Left hindlimb (tissue), 1 donor: ENCODE measurements at regions not wholly inside any gene's neighbourhood (a gene's known extent, or its start where the extent isn't known, plus 50 kb on each side); places are given as distances from the start of the nearest gene placed in this dataset.
"Not testable (repeated sequence)": the region's sequence is repeated elsewhere in the genome, so short reads cannot be mapped to it uniquely, and the experiment has no call there.

Source experiments
- DNase-seq: peaks from one replicate; pipeline ENCODE4 v3.0.0-alpha.2; 2018

- DNase-seq: no peak
Observed at GRCh38 chr1:112855152-112855828, 100.7 kb downstream of the SLC16A1 start.

GRCh38 chr1:112854368-112854984 is 101.5 kb downstream of the SLC16A1 start:
- not testable (repeated sequence) for DNase-seq

- not testable (repeated sequence) for DNase-seq
Observed at GRCh38 chr1:112853915-112854314, 102.1 kb downstream of the SLC16A1 start.

- DNase-seq: no peak
Observed at GRCh38 chr1:112852934-112853333, 103.1 kb downstream of the SLC16A1 start.

GRCh38 chr1:112852276-112852675 is 103.7 kb downstream of the SLC16A1 start:
- no peak for DNase-seq

GRCh38 chr1:112850034-112850757 is 105.8 kb downstream of the SLC16A1 start:
- no peak for DNase-seq

- peak; percentile 60 for DNase-seq
Observed at GRCh38 chr1:112849425-112850033, 106.5 kb downstream of the SLC16A1 start.

GRCh38 chr1:112841825-112842224 is 114.2 kb downstream of the SLC16A1 start:
- no peak for DNase-seq

GRCh38 chr1:112840631-112841624 is 115.1 kb downstream of the SLC16A1 start:
- no peak for DNase-seq

- no peak for DNase-seq
Observed at GRCh38 chr1:112836642-112837041, 119.4 kb downstream of the SLC16A1 start.

- no peak for DNase-seq
Observed at GRCh38 chr1:112833806-112834205, 118.7 kb upstream of the PPM1J start.

- not testable (repeated sequence) for DNase-seq
Observed at GRCh38 chr1:112832259-112832658, 117.1 kb upstream of the PPM1J start.

- not testable (repeated sequence) for DNase-seq
Observed at GRCh38 chr1:112829691-112830090, 114.6 kb upstream of the PPM1J start.

- no peak for DNase-seq
Observed at GRCh38 chr1:112828716-112829115, 113.6 kb upstream of the PPM1J start.

GRCh38 chr1:112827391-112827790 is 112.3 kb upstream of the PPM1J start:
- not testable (repeated sequence) for DNase-seq

- DNase-seq: no peak
Observed at GRCh38 chr1:112826217-112826944, 111.2 kb upstream of the PPM1J start.

- not testable (repeated sequence) for DNase-seq
Observed at GRCh38 chr1:112825563-112826216, 110.6 kb upstream of the PPM1J start.

GRCh38 chr1:112825075-112825474 is 109.9 kb upstream of the PPM1J start:
- DNase-seq: not testable (repeated sequence)

- not testable (repeated sequence) for DNase-seq
Observed at GRCh38 chr1:112821307-112822063, 106.4 kb upstream of the PPM1J start.
